Activated naive CD4-positive, alpha-beta T cell treated with anti-CD3 and anti-CD28 coated beads, Interleukin-2, amount 50 U/mL, for 24 hours (primary cell): ENCODE measurements at regions not wholly inside any gene's neighbourhood (a gene's known extent, or its start where the extent isn't known, plus 50 kb on each side); places are given as distances from the start of the nearest gene placed in this dataset.
"Not testable (repeated sequence)": the region's sequence is repeated elsewhere in the genome, so short reads cannot be mapped to it uniquely, and the experiment has no call there.

Experiments used
- H3K27ac Mint-ChIP-seq: one replicate; pipeline ENCODE4 v1.8.0; 2021; ENCODE audit warnings: mild to moderate bottlenecking, mixed read lengths
- H3K27me3 Mint-ChIP-seq: one replicate; pipeline ENCODE4 v1.8.0; 2021; ENCODE audit warnings: mixed read lengths
- H3K36me3 Mint-ChIP-seq: one replicate; pipeline ENCODE4 v1.8.0; 2021; ENCODE audit warnings: mixed read lengths
- H3K4me1 Mint-ChIP-seq: one replicate; pipeline ENCODE4 v1.8.0; 2021; ENCODE audit warnings: mixed read lengths
- H3K4me3 Mint-ChIP-seq: one replicate; pipeline ENCODE4 v1.8.0; 2021; ENCODE audit warnings: mild to moderate bottlenecking, mixed read lengths
- H3K9me3 Mint-ChIP-seq: one replicate; pipeline ENCODE4 v1.8.0; 2021; ENCODE audit warnings: mixed read lengths

- H3K4me3 Mint-ChIP-seq, H3K27ac Mint-ChIP-seq: not testable (repeated sequence)
These were observed 55.3 kb upstream of the SFSWAP start for GRCh38 chr12:131655469-131656174.

GRCh38 chr12:131656796-131657195 is 54.1 kb upstream of the SFSWAP start:
- not testable (repeated sequence) for H3K4me1 Mint-ChIP-seq, H3K9me3 Mint-ChIP-seq, H3K27me3 Mint-ChIP-seq, H3K36me3 Mint-ChIP-seq, H3K4me3 Mint-ChIP-seq
- peak overlapping the region; percentile 9 for H3K27ac Mint-ChIP-seq

More at GRCh38 chr12:131655469-131656174, 55.3 kb upstream of the SFSWAP start:
- H3K27me3 Mint-ChIP-seq, H3K9me3 Mint-ChIP-seq, H3K4me1 Mint-ChIP-seq, H3K36me3 Mint-ChIP-seq: not testable (repeated sequence)

- not testable (repeated sequence) for H3K4me1 Mint-ChIP-seq, H3K36me3 Mint-ChIP-seq
These were observed 52.3 kb upstream of the SFSWAP start for GRCh38 chr12:131658605-131659004.

GRCh38 chr12:131659484-131659883 is 51.4 kb upstream of the SFSWAP start:
- H3K4me3 Mint-ChIP-seq, H3K27ac Mint-ChIP-seq, H3K36me3 Mint-ChIP-seq, H3K27me3 Mint-ChIP-seq, H3K4me1 Mint-ChIP-seq, H3K9me3 Mint-ChIP-seq: not testable (repeated sequence)

More at GRCh38 chr12:131658605-131659004, 52.3 kb upstream of the SFSWAP start:
- H3K9me3 Mint-ChIP-seq, H3K4me3 Mint-ChIP-seq, H3K27me3 Mint-ChIP-seq, H3K27ac Mint-ChIP-seq: not testable (repeated sequence)

- not testable (repeated sequence) for H3K36me3 Mint-ChIP-seq, H3K27ac Mint-ChIP-seq, H3K4me1 Mint-ChIP-seq, H3K9me3 Mint-ChIP-seq, H3K4me3 Mint-ChIP-seq, H3K27me3 Mint-ChIP-seq
These were observed 50.9 kb upstream of the SFSWAP start for GRCh38 chr12:131659976-131660375.

GRCh38 chr12:131660401-131660800 is 50.5 kb upstream of the SFSWAP start:
- not testable (repeated sequence) for H3K4me3 Mint-ChIP-seq, H3K9me3 Mint-ChIP-seq, H3K36me3 Mint-ChIP-seq, H3K27ac Mint-ChIP-seq, H3K4me1 Mint-ChIP-seq, H3K27me3 Mint-ChIP-seq
